ENCODE measurements at regions not wholly inside any gene's neighbourhood (a gene's known extent, or its start where the extent isn't known, plus 50 kb on each side); places are given as distances from the start of the nearest gene placed in this dataset.

GRCh38 chr4:153074936-153075630 is 129.2 kb upstream of the TRIM2 start:
- TF ChIP-seq POLR2A (IDR thresholded peaks at IDR 0.05; ENCODE audit: low read depth, low read length): no peak
- TF ChIP-seq POLR2AphosphoS5 (IDR thresholded peaks at IDR 0.05; ENCODE audit: low read depth, low read length): no peak
